ENCODE measurements at regions not wholly inside any gene's neighbourhood (a gene's known extent, or its start where the extent isn't known, plus 50 kb on each side); places are given as distances from the start of the nearest gene placed in this dataset.
"Not testable (repeated sequence)": the region's sequence is repeated elsewhere in the genome, so short reads cannot be mapped to it uniquely, and the experiment has no call there.

- POLR2A ChIA-PET: no interaction called here
- TF ChIP-seq ZNF384 (IDR thresholded peaks at IDR 0.05): no peak
- no peak for TF ChIP-seq LEF1 (IDR thresholded peaks at IDR 0.05; ENCODE audit: borderline replicate concordance)
- no peak for DNase-seq (ENCODE audit: extremely low spot score)
- CTCF ChIA-PET: no interaction called here
These were observed 330.0 kb upstream of the BRINP3 start for GRCh38 chr1:190807629-190808028.

GRCh38 chr1:190808035-190808434 lies 330.4 kb upstream of the BRINP3 start:
- POLR2A ChIA-PET: no interaction called here
- CTCF ChIA-PET: no interaction called here
- TF ChIP-seq SP1 (IDR thresholded peaks at IDR 0.05) (no peak), FOXK2 (IDR thresholded peaks at IDR 0.05) (no peak), TARDBP (IDR thresholded peaks at IDR 0.05) (no peak), ZNF384 (IDR thresholded peaks at IDR 0.05) (no peak)
- no peak for DNase-seq (ENCODE audit: extremely low spot score)

GRCh38 chr1:190809312-190809711 lies 331.6 kb upstream of the BRINP3 start:
- ChIA-PET POLR2A (no interaction called here), CTCF (no interaction called here)

GRCh38 chr1:190812996-190813395 lies 335.3 kb upstream of the BRINP3 start:
- CTCF ChIA-PET: no interaction called here
- POLR2A ChIA-PET: no interaction called here
- DNase-seq (ENCODE audit: extremely low spot score): no peak
- TF ChIP-seq, protein P1, sequence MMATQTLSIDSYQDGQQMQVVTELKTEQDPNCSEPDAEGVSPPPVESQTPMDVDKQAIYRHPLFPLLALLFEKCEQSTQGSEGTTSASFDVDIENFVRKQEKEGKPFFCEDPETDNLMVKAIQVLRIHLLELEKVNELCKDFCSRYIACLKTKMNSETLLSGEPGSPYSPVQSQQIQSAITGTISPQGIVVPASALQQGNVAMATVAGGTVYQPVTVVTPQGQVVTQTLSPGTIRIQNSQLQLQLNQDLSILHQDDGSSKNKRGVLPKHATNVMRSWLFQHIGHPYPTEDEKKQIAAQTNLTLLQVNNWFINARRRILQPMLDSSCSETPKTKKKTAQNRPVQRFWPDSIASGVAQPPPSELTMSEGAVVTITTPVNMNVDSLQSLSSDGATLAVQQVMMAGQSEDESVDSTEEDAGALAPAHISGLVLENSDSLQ (IDR thresholded peaks at IDR 0.05): no peak
- TF ChIP-seq HDGF (IDR thresholded peaks at IDR 0.05; ENCODE audit: borderline replicate concordance): no peak
- no peak for TF ChIP-seq SUZ12 (IDR thresholded peaks at IDR 0.05)
- TF ChIP-seq FOXK2 (IDR thresholded peaks at IDR 0.05): no peak
- TF ChIP-seq FOXA1 (IDR thresholded peaks at IDR 0.05): no peak
- TF ChIP-seq ELF4 (IDR thresholded peaks at IDR 0.05): no peak
- no peak for TF ChIP-seq FOXM1 (IDR thresholded peaks at IDR 0.05; ENCODE audit: borderline replicate concordance)
- TF ChIP-seq BHLHE40 (IDR thresholded peaks at IDR 0.05; ENCODE audit: borderline replicate concordance): no peak
- no peak for TF ChIP-seq SP1 (IDR thresholded peaks at IDR 0.05)

More at GRCh38 chr1:190809312-190809711, 331.6 kb upstream of the BRINP3 start:
- TF ChIP-seq LEF1 (IDR thresholded peaks at IDR 0.05; ENCODE audit: borderline replicate concordance) (no peak), NFRKB (IDR thresholded peaks at IDR 0.05) (no peak), L3MBTL2 (conservative IDR thresholded peaks at IDR 0.05) (no peak), SP1 (IDR thresholded peaks at IDR 0.05) (no peak), FOXK2 (IDR thresholded peaks at IDR 0.05) (no peak)
- DNase-seq (ENCODE audit: extremely low spot score): no peak

- CTCF ChIA-PET: no interaction called here
- DNase-seq (ENCODE audit: extremely low spot score): no peak
These were observed 354.8 kb upstream of the BRINP3 start for GRCh38 chr1:190832511-190832910.

GRCh38 chr1:190835658-190836057 lies 358.0 kb upstream of the BRINP3 start:
- CTCF ChIA-PET: no interaction called here
- TF ChIP-seq ZNF384 (IDR thresholded peaks at IDR 0.05) (no peak), HDGF (IDR thresholded peaks at IDR 0.05; ENCODE audit: borderline replicate concordance) (no peak), L3MBTL2 (conservative IDR thresholded peaks at IDR 0.05) (no peak), FOXK2 (IDR thresholded peaks at IDR 0.05) (no peak), LEF1 (IDR thresholded peaks at IDR 0.05; ENCODE audit: borderline replicate concordance) (no peak), CTBP1 (IDR thresholded peaks at IDR 0.05; ENCODE audit: borderline replicate concordance) (no peak), ELF4 (IDR thresholded peaks at IDR 0.05) (no peak), FOXA1 (IDR thresholded peaks at IDR 0.05) (no peak), SUZ12 (IDR thresholded peaks at IDR 0.05) (no peak), BHLHE40 (IDR thresholded peaks at IDR 0.05; ENCODE audit: borderline replicate concordance) (no peak), TARDBP (IDR thresholded peaks at IDR 0.05) (no peak), SP1 (IDR thresholded peaks at IDR 0.05) (no peak), NFRKB (IDR thresholded peaks at IDR 0.05) (no peak), ARNT (IDR thresholded peaks at IDR 0.05) (no peak), FOXM1 (IDR thresholded peaks at IDR 0.05; ENCODE audit: borderline replicate concordance) (no peak)
- TF ChIP-seq, protein P1 (IDR thresholded peaks at IDR 0.05): no peak
- POLR2A ChIA-PET: no interaction called here
- no peak for DNase-seq (ENCODE audit: extremely low spot score)

More at GRCh38 chr1:190832511-190832910, 354.8 kb upstream of the BRINP3 start:
- POLR2A ChIA-PET: no interaction called here
- TF ChIP-seq CTBP1 (IDR thresholded peaks at IDR 0.05; ENCODE audit: borderline replicate concordance): no peak
- no peak for TF ChIP-seq BHLHE40 (IDR thresholded peaks at IDR 0.05; ENCODE audit: borderline replicate concordance)
- no peak for TF ChIP-seq NFRKB (IDR thresholded peaks at IDR 0.05)
- no peak for TF ChIP-seq TARDBP (IDR thresholded peaks at IDR 0.05)
- TF ChIP-seq LEF1 (IDR thresholded peaks at IDR 0.05; ENCODE audit: borderline replicate concordance): no peak
- TF ChIP-seq ZNF384 (IDR thresholded peaks at IDR 0.05): no peak
- no peak for TF ChIP-seq FOXM1 (IDR thresholded peaks at IDR 0.05; ENCODE audit: borderline replicate concordance)
- no peak for TF ChIP-seq ARNT (IDR thresholded peaks at IDR 0.05)
- TF ChIP-seq SP1 (IDR thresholded peaks at IDR 0.05): no peak
- TF ChIP-seq FOXA1 (IDR thresholded peaks at IDR 0.05): no peak
- no peak for TF ChIP-seq HDGF (IDR thresholded peaks at IDR 0.05; ENCODE audit: borderline replicate concordance)
- TF ChIP-seq, protein P1 (IDR thresholded peaks at IDR 0.05): no peak
- no peak for TF ChIP-seq ELF4 (IDR thresholded peaks at IDR 0.05)
- no peak for TF ChIP-seq FOXK2 (IDR thresholded peaks at IDR 0.05)
- no peak for TF ChIP-seq SUZ12 (IDR thresholded peaks at IDR 0.05)
- TF ChIP-seq L3MBTL2 (conservative IDR thresholded peaks at IDR 0.05): no peak

DNA sequence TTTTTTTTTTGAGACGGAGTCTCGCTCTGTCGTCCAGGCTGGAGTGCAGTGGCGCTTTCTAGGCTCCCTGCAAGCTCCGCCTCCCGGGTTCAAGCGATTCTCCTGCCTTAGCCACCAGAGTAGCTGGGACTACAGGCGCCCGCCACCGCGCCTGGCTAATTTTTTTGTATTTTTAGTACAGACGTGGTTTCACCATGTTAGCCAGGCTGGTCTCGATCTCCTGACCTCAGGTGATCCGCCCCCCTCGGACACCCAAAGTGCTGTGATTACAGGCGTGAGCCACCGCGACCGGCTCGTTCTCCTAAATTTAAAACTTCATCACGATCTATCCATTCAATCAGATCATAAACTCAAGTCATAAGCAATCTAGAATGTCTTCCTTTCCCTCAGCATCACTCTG lies 359.5 kb upstream of the BRINP3 start:
- DNase-seq (ENCODE audit: extremely low spot score); CTCF ChIA-PET; POLR2A ChIA-PET: not testable (repeated sequence)
